GM19397 (cell line): ENCODE measurements at regions not wholly inside any gene's neighbourhood (a gene's known extent, or its start where the extent isn't known, plus 50 kb on each side); places are given as distances from the start of the nearest gene placed in this dataset.
"Not testable (repeated sequence)": the region's sequence is repeated elsewhere in the genome, so short reads cannot be mapped to it uniquely, and the experiment has no call there.

Source experiments
- ATAC-seq: cut with Tn5 transposase; IDR thresholded peaks from one replicate; pipeline ENCODE4 v1.9.1; 2021; ENCODE audit warnings: mild to moderate bottlenecking, moderate library complexity; ENCODE audit not compliant: unreplicated experiment

DNA sequence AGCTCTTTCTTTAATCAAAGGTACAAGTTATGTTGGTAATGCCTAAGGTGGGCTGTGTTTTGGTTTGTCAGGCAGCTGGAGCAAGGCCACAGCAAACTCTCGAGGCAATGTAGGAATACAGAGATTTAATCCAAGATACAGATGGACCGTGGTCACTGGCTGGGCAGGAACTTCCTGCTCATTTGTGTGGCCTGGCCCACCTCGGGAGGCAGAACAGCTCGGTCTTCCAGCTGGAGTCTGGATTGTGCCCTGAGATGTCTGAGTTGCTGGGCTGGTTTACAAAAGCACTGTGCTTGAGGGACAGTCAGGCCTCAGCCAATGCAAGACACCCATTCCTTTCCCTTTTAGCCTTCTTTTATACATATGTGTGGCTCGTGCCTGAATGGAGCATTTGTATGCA, 506.1 kb upstream of the SALL3 start:
- no peak for ATAC-seq

GRCh38 chr18:78477840-78478239, 501.8 kb upstream of the SALL3 start:
- ATAC-seq = no peak

GRCh38 chr18:78479443-78479842, 500.2 kb upstream of the SALL3 start:
- ATAC-seq = no peak

GRCh38 chr18:78480262-78481054, 499.2 kb upstream of the SALL3 start:
- ATAC-seq = no peak

DNA sequence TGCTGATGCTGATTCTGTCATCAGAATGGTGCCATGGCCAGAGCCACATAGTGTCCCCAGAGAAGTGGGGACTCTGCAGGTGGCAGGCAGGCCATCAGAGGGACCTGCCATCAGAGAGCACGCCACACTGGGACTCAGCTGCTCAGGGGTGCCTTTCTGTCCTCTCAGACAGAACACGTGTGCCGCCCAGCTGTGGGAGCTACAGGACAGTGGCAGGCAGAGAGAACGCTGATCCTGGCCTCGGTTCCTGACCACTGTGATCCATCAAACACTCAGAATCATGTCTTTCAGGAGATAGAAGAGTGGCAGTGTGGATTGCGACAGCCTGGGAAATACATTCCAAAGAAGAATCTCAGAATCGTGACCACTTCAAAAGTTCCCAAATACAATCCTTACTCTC, 497.2 kb upstream of the SALL3 start:
- ATAC-seq = no peak

DNA sequence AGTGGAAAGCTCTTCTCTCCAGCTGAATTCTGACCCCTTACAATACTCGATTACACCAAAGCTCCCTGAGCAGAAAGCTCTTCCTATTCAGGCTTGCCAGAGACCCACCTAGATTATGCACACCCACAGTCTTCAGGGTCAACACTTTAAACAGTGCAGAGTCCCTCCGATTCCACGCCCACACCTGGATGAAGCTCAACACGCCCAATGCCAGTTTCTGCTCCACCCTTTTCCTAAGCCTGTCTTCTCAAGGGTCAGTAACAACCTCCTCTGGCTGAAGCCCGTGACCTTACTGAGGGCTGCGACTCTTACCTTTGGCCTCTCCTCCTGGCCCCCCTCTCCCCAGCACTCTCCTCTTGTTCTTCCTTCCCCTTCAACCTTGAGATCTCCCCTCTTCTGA, 492.0 kb upstream of the SALL3 start:
- no peak for ATAC-seq

DNA sequence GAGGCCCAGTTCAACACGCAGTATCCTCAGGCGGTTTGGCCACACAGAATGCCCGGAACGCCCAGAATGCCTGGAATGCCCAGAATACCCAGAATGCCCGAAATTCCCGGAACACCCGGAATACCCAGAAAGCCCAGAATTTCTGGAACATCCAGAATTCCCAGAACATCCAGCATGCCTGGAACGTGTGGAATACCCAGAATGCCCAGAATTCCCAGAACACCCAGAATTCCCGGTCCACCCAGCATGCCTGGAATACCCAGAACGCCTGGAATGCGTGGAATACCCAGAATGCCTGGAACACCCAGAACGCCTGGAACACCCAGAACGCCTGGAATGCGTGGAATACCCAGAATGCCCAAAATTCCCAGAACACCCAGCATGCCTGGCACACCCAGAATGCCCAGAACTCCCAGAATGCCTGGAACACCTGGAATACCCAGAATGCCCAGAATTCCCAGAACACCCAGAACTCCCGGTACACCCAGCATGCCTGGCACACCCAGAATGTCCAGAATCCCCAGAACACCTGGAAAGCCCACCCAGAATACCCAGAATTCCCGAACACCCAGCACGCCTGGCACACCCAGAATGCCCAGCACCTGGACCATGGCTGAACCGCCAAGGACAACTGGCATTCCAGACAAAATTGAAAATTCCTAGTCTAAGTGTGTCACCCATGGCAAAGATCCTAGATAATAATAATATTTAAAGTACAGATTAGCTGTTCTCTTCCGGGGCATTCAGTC, 487.4 kb upstream of the SALL3 start:
- ATAC-seq = no peak

- ATAC-seq = no peak
Observed at GRCh38 chr18:78492813-78493371, 486.7 kb upstream of the SALL3 start.

GRCh38 chr18:78493490-78493889, 486.1 kb upstream of the SALL3 start:
- ATAC-seq = not testable (repeated sequence)

GRCh38 chr18:78494204-78495085, 485.2 kb upstream of the SALL3 start:
- no peak for ATAC-seq

GRCh38 chr18:78495550-78495949, 484.1 kb upstream of the SALL3 start:
- no peak for ATAC-seq

GRCh38 chr18:78496079-78496478, 483.5 kb upstream of the SALL3 start:
- ATAC-seq = no peak

GRCh38 chr18:78497641-78498040, 482.0 kb upstream of the SALL3 start:
- ATAC-seq = no peak

DNA sequence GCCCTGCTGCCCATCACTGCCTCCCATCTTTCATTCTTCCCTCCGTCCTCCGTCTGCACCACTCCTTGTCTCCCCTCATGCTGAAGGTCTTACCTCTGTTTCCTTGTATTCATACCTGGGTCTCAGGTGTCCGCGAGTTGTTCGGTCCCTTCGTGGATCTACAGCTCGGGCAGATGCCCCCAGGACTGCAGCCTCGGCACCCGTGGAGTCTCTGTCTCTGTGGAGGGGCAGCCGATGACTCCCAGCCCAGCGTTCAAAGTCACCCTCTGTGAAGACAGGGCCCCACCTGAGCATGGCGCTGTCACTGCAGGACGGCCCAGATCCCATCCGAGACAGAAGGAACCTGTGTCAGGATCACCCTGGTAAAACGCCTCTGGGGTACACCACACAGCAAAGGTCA, 480.0 kb upstream of the SALL3 start:
- ATAC-seq = no peak

DNA sequence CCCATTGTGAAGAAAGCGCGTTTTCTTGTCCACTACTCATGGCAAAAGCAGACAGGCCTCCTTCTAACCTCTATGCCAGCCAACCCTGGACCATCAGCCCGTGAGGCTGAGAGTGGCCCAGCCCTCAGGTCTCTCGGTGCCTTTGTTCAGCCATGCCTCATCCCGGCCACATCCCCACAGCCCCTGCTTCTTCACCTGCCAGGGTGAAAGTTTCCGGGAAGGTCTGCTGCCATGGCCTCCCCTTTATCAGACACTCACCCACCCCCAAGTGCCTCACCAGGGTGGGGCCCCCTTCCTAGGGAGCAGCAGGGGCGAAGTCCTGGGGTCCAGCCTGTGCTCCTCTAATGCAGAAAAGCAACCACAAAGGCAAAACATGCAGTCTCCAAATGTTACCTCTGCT, 478.4 kb upstream of the SALL3 start:
- ATAC-seq = no peak

DNA sequence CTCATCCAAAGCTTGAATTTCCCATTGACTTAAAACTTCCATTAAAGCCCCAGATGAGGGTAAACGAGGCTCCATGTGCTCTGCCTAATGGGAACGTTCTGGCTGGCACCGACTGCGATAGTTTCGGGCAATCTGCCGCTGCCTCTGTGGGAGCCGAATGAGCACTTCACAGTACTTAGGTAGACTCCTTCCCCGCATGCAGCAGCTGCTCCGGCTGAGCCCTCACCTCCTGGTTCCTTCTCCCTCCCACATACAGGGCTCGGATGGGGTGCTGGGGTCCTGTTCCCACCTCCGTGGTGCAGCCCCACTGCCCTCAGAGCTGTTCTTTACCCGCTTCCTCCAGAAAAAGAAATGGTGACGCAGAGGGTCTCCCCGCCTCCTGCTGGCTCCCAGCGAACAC, 476.5 kb upstream of the SALL3 start:
- no peak for ATAC-seq

- no peak for ATAC-seq
Observed at GRCh38 chr18:78505851-78506461, 473.7 kb upstream of the SALL3 start.

GRCh38 chr18:78507217-78507616, 472.4 kb upstream of the SALL3 start:
- no peak for ATAC-seq

DNA sequence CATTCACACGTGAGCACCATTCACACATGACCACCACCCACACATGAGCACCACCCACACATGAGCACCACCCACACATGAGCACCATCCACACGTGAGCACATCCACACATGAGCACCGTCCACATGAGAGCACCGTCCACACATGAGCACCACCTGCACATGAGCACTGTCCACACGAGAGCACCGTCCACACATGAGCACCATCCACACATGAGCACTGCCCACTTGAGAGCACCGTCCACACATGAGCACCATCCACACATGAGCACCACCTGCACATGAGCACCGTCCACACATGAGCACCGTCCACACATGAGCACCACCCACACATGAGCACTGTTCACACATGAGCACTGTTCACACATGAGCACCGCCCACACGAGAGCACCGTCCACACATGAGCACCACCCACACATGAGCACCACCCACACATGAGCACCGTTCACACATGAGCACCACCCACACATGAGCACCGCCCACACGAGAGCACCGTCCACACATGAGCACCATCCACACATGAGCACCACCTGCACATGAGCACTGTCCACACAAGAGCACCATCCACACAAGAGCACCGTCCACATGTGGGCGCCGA, 471.3 kb upstream of the SALL3 start:
- not testable (repeated sequence) for ATAC-seq

- no peak for ATAC-seq
Observed at GRCh38 chr18:78510091-78510490, 469.5 kb upstream of the SALL3 start.
